ENCODE measurements at regions not wholly inside any gene's neighbourhood (a gene's known extent, or its start where the extent isn't known, plus 50 kb on each side); places are given as distances from the start of the nearest gene placed in this dataset.

- in situ Hi-C loops (cut with MboI; ENCODE audit: low sequenced_read_pairs), result no loop called here
Measured at GRCh38 chr2:198374375-198375082, 570.1 kb downstream of the PLCL1 start.

GRCh38 chr2:198371921-198372543, 567.6 kb downstream of the PLCL1 start:
- in situ Hi-C loops (cut with MboI; ENCODE audit: low sequenced_read_pairs), result no loop called here

GRCh38 chr2:198371329-198371728, 566.9 kb downstream of the PLCL1 start:
- in situ Hi-C loops (cut with MboI; ENCODE audit: low sequenced_read_pairs), result no loop called here

- in situ Hi-C loops (cut with MboI; ENCODE audit: low sequenced_read_pairs), result no loop called here
Measured at GRCh38 chr2:198368089-198368488, 563.7 kb downstream of the PLCL1 start.

- in situ Hi-C loops (cut with MboI; ENCODE audit: low sequenced_read_pairs), result no loop called here
Measured at GRCh38 chr2:198362740-198363139, 558.3 kb downstream of the PLCL1 start.

GRCh38 chr2:198359308-198359707, 554.9 kb downstream of the PLCL1 start:
- in situ Hi-C loops (cut with MboI; ENCODE audit: low sequenced_read_pairs), result no loop called here

GRCh38 chr2:198356157-198356556, 551.8 kb downstream of the PLCL1 start:
- in situ Hi-C loops (cut with MboI; ENCODE audit: low sequenced_read_pairs), result no loop called here

GRCh38 chr2:198351647-198352046, 547.3 kb downstream of the PLCL1 start:
- in situ Hi-C loops (cut with MboI; ENCODE audit: low sequenced_read_pairs), result no loop called here

- in situ Hi-C loops (cut with MboI; ENCODE audit: low sequenced_read_pairs), result no loop called here
Measured at GRCh38 chr2:198347946-198348345, 543.6 kb downstream of the PLCL1 start.

GRCh38 chr2:198347349-198347748, 543.0 kb downstream of the PLCL1 start:
- in situ Hi-C loops (cut with MboI; ENCODE audit: low sequenced_read_pairs), result no loop called here

- in situ Hi-C loops (cut with MboI; ENCODE audit: low sequenced_read_pairs), result no loop called here
Measured at GRCh38 chr2:198343471-198343870, 539.1 kb downstream of the PLCL1 start.

GRCh38 chr2:198340846-198341245, 536.5 kb downstream of the PLCL1 start:
- in situ Hi-C loops (cut with MboI; ENCODE audit: low sequenced_read_pairs), result no loop called here

- in situ Hi-C loops (cut with MboI; ENCODE audit: low sequenced_read_pairs), result no loop called here
Measured at GRCh38 chr2:198339116-198339515, 534.7 kb downstream of the PLCL1 start.

- in situ Hi-C loops (cut with MboI; ENCODE audit: low sequenced_read_pairs), result no loop called here
Measured at GRCh38 chr2:198337368-198337767, 533.0 kb downstream of the PLCL1 start.

- in situ Hi-C loops (cut with MboI; ENCODE audit: low sequenced_read_pairs), result no loop called here
Measured at GRCh38 chr2:198328454-198328853, 524.1 kb downstream of the PLCL1 start.

- in situ Hi-C loops (cut with MboI; ENCODE audit: low sequenced_read_pairs), result no loop called here
Measured at GRCh38 chr2:198327526-198327925, 523.1 kb downstream of the PLCL1 start.

GRCh38 chr2:198326431-198326830, 522.0 kb downstream of the PLCL1 start:
- in situ Hi-C loops (cut with MboI; ENCODE audit: low sequenced_read_pairs), result no loop called here

- in situ Hi-C loops (cut with MboI; ENCODE audit: low sequenced_read_pairs), result no loop called here
Measured at GRCh38 chr2:198325359-198325758, 521.0 kb downstream of the PLCL1 start.

- in situ Hi-C loops (cut with MboI; ENCODE audit: low sequenced_read_pairs), result loop anchor here (25.0 kb wide), 1 partner anchor 1163 kb away; no protein-coding TSS in a partner anchor
Measured at GRCh38 chr2:198324071-198324470, 519.7 kb downstream of the PLCL1 start.

GRCh38 chr2:198322275-198322674, 517.9 kb downstream of the PLCL1 start:
- in situ Hi-C loops (cut with MboI; ENCODE audit: low sequenced_read_pairs), result loop anchor here (25.0 kb wide), 1 partner anchor 1165 kb away; no protein-coding TSS in a partner anchor

GRCh38 chr2:198321522-198322088, 517.2 kb downstream of the PLCL1 start:
- in situ Hi-C loops (cut with MboI; ENCODE audit: low sequenced_read_pairs), result loop anchor here (25.0 kb wide), 1 partner anchor 1166 kb away; no protein-coding TSS in a partner anchor

- in situ Hi-C loops (cut with MboI; ENCODE audit: low sequenced_read_pairs), result loop anchor here (25.0 kb wide), 1 partner anchor 1170 kb away; no protein-coding TSS in a partner anchor
Measured at GRCh38 chr2:198316852-198317396, 512.5 kb downstream of the PLCL1 start.

Data from HL-60/S4 (cell line).